M059J (cell line): ENCODE measurements at regions not wholly inside any gene's neighbourhood (a gene's known extent, or its start where the extent isn't known, plus 50 kb on each side); places are given as distances from the start of the nearest gene placed in this dataset.

Experiments
- DNase-seq: peaks from one replicate; pipeline ENCODE4 v3.0.0-alpha.2; 2012; ENCODE audit warnings: low read depth

- peak; percentile 68 for DNase-seq
Observed at GRCh38 chr5:125137535-125137934, 391.1 kb upstream of the ZNF608 start.

GRCh38 chr5:125138266-125138665 lies 391.8 kb upstream of the ZNF608 start:
- DNase-seq = no peak

GRCh38 chr5:125139590-125139989 lies 393.2 kb upstream of the ZNF608 start:
- no peak for DNase-seq

DNA sequence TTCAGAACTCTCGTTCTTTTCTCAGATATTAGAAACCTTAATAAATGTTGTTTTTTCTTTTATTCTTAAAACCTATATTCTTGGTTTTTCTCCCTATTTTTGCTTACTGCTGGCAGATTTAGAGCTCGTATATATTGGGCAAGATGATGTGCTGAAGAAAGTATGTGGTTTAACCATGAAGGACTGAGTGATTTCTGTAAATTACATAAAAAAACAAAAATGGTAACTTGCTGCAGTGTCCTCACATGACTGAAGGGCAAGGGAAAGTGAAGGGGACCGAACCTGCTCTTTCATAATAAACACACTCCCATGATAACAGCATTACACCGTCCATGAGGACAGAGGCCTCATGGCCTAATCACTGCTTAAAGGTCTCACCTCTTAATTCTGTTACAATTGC lies 393.8 kb upstream of the ZNF608 start:
- no peak for DNase-seq

DNA sequence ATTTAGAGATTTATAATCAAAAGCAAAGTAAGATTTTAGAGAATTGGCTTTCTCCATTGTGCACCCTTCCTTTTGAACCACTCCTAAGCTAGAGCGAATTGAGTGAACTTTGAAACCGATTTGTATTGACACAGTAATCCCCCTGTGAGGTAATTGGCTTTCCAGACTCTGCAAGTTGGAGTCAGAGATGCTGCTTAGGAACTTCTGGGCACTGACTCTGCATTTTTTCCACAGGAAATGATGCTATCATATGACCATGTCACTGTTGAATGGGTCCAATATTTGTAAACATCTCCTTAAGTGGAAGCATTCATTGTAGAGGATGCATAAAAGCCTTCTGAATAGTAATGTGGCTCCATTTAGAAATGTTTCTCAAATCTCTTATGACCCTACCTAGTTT lies 394.4 kb upstream of the ZNF608 start:
- peak; percentile 83 for DNase-seq

GRCh38 chr5:125142458-125142857 lies 396.0 kb upstream of the ZNF608 start:
- peak; percentile 23 for DNase-seq

- no peak for DNase-seq
Observed at GRCh38 chr5:125143011-125143410, 396.6 kb upstream of the ZNF608 start.

- no peak for DNase-seq
Observed at GRCh38 chr5:125148076-125148475, 401.6 kb upstream of the ZNF608 start.

- no peak for DNase-seq
Observed at GRCh38 chr5:125148706-125149105, 402.3 kb upstream of the ZNF608 start.

DNA sequence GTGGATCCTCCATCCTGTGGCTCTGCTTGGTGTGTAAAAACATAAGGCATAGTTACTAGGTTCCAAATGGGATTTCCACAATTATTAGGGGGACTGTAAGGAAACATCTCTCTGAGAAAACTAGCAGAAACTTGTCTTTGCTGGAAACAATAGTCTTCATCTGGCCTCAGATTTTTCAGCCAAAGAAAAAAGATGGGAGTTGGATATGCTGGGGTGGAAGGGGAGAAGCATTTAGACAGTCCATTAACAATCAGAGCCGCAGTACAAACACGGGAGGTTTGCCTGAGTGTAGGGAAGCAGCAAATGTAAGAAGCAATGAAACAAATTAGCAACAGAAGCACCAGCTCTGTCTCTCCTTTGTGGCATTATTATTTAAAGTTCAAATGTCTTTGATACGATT lies 402.7 kb upstream of the ZNF608 start:
- no peak for DNase-seq

DNA sequence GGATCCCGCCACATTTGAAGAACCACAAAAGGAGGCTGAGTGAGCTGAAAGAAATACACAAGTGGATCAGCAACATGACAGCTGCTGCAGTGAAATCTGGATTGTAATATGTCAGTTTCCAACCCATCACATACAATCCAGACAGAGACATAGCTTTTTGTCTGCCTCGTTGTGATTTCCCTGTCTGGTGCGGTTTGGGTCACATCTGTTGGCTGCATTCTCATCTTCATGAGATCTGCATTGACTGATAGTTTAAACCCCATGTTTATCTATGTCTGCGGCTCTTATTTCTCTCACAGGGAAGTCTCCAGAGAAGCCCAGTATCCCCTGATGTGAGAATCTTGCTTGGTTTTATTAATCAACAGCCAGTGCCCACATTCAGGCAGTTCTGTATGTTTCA lies 403.1 kb upstream of the ZNF608 start:
- DNase-seq = no peak

DNA sequence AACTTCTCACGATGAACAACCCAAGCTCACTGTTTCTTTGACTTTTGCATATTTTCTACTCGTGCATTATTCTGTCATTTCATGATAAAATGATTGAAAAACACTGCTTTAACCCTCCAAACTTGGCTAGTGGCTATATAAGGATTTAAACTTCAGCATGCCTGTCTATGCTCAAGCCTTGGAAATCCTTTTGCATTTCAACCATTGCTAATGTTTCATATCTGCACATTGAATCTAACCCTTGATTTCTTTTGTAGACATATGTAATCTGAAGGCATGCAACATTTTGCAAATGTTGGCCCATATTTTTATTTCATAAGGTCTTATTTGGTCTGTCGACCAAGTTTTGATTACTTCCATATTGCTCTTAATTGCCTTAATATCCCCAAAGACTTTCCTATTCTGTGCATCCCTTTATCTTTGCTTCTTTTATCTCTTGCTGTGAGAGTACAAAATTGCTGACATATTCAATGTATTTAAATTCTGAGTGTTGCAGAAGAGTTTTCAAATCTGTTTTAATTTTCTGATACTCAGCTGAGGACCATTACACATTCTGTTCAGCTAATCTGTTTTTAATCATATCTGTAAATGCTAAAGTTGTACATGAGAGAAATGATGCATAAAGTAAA lies 403.7 kb upstream of the ZNF608 start:
- no peak for DNase-seq

GRCh38 chr5:125151150-125151900 lies 404.9 kb upstream of the ZNF608 start:
- no peak for DNase-seq

DNA sequence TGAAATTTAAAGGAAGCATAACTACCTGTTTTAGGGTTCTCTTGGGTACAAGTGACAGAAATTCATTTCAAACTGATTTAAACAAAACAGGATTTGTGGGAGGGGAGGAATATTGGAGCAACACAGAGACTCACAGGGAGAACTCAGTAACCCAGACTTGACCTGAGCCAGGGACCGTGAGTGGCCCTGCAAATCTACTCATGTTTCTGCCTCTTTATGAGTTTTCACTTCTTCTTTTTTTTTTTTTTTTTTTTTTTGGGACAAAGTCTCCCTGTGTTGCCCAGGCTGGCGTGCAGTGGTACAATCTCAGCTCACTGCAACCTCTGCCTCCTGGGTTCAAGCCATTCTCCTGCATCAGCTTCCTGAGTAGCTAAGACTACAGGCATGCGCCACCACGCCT lies 405.6 kb upstream of the ZNF608 start:
- DNase-seq = no peak

DNA sequence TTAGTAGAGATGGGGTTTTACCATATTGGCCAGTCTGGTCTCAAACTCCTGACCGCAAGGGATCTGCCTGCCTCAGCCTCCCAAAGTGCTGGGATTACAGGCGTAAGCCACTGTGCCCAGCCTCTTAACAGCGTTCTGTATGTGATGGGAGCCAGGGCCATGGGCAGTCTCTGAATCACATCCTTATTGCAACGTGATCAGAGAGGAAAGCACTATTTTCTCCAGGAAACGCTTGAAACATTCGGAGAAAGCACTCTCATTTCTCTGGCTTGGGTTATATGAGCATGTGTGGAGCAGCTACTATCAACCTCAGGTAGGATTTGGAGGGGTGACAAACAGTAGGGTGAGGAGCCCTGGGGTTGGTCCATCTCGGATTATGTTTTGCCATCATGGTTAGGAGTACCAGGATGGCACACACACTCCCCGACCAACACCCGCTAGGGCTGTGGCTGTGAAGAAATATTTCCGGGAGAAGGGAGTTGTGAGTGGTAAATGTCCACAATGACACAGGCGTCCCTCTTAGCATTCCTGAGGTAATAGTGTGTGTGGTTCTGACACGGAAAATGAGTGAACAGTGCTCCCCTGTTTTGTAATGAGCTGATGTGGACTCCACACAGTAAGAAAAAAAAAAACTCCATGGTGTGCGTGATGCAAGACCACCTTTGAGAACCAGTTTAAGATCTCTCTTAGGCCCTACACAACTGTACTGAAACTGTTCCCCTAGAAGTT lies 406.2 kb upstream of the ZNF608 start:
- no peak for DNase-seq

DNA sequence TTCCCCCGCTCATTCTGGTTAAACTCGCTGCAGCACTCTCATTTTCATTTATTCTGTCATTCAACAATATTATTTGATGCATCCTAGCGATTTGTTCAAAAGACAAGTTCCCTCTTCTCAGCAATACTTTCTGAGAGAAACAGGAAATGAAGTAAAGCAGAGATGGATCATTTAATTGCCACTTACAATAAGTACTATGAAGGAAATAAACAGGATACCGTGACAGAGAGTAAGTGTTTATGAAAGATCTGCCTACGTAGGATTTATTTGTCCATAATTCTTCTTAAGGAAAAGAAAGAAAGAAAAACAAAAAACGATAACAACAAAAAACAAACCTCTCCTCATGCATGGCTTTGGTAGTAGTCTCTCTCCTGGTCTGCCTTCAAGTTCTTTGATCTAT lies 406.8 kb upstream of the ZNF608 start:
- DNase-seq = no peak

- DNase-seq = peak; percentile 14
Observed at GRCh38 chr5:125154301-125155110, 408.1 kb upstream of the ZNF608 start.

- DNase-seq = peak; percentile 6
Observed at GRCh38 chr5:125160787-125161502, 414.5 kb upstream of the ZNF608 start.

DNA sequence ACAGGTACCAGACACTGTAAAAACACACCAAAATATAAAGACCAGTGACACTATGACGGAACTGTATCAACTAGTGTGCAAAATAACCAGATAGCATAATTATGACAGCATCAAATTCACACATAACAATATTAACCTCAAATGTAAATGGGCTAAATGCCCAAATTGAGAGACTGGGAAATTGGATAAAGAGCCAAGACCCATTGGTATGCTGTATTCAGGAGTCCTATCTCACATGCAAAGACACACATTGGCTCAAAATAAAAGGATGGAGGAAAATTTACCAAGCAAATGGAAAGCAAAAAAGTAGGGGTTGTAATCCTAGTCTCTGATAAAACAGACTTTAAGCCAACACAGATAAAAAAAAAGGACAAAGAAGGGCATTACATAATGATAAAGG lies 416.3 kb upstream of the ZNF608 start:
- DNase-seq = no peak

DNA sequence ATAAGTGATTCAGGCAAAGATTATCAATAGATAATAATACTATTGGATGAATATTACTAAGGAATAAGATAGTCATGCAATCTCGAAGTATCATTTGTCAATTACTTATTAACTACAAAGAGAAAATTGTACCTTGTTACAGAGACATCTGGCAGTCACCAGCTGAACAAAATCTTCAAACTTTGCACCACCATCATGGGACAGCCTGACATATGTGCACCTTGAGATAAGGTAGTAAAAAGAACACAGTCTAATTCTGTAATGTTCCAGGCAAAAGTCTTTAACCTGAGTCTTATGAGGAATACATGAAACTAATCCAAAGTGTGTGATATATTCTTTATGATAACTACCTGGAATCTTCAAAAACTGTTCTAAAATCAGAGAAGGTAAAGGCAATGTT lies 423.0 kb upstream of the ZNF608 start:
- no peak for DNase-seq

- DNase-seq = no peak
Observed at GRCh38 chr5:125171641-125172040, 425.2 kb upstream of the ZNF608 start.
